ENCODE measurements at regions not wholly inside any gene's neighbourhood (a gene's known extent, or its start where the extent isn't known, plus 50 kb on each side); places are given as distances from the start of the nearest gene placed in this dataset.

GRCh38 chr1:193727850-193728249 is 541.4 kb upstream of the B3GALT2 start:
- ChIA-PET RAD21 (ENCODE audit: low non-redundant PET in 1 of 2, low total read pairs in 2 of 2, uncharacterized antibody in 2 of 2, unreplicated experiment in 2 of 2) (no interaction called here), CTCF (no interaction called here), POLR2A (no interaction called here)
- Histone ChIP-seq H4K20me1 (ENCODE audit: insufficient read depth) (no peaks in the 10 kb centered on the region), H3K27ac (ENCODE audit: low read depth, low read length) (no peak overlapping the region), H3K79me2 (ENCODE audit: insufficient read depth, low read length) (no peaks in the 10 kb centered on the region), H3K36me3 (ENCODE audit: control insufficient read depth in 1 of 2, insufficient read depth in 2 of 2, low read length in 2 of 2) (no peaks in the 10 kb centered on the region), H3K4me3 (replicated peaks in 1 of 2; ENCODE audit: low read depth in 1 of 2, low read length in 2 of 2) (no peak overlapping the region), H3K27me3 (ENCODE audit: insufficient read depth, low read length) (no peaks in the 10 kb centered on the region), H3K9ac (ENCODE audit: low read length) (no peak overlapping the region), H3K9me2 (ENCODE audit: insufficient read depth) (no peaks in the 10 kb centered on the region), H3K9me3 (ENCODE audit: control insufficient read depth in 1 of 2, insufficient read depth in 1 of 2, low read depth in 1 of 2, low read length in 2 of 2) (no peaks in the 10 kb centered on the region), H3K4me2 (ENCODE audit: low read length) (no peak overlapping the region), H2AFZ (ENCODE audit: low read depth, low read length, poor library complexity, severe bottlenecking) (no peak overlapping the region), H3K4me1 (ENCODE audit: control insufficient read depth in 1 of 2, insufficient read depth in 2 of 2, low read length in 2 of 2) (no peaks in the 10 kb centered on the region)
- intact Hi-C loops (cut with micrococcal nuclease) = no loop called here
- DNase-seq (ENCODE audit: low read depth, low spot score) (no peak), ATAC-seq (no peak)
- TF ChIP-seq YY1 (IDR thresholded peaks at IDR 0.05; ENCODE audit: extremely low read depth, insufficient replicate concordance, low read depth, low read length) (no peak), ZNF274 (IDR thresholded peaks at IDR 0.05; ENCODE audit: low read depth, low read length) (no peak), EGR1 (IDR thresholded peaks at IDR 0.05; ENCODE audit: low read depth) (no peak), FOSL1 (IDR thresholded peaks at IDR 0.05; ENCODE audit: low read depth) (no peak), ATF3 (IDR thresholded peaks at IDR 0.05) (no peak), ELF1 (IDR thresholded peaks at IDR 0.05; ENCODE audit: borderline replicate concordance, low read depth) (no peak), ZBTB33 (IDR thresholded peaks at IDR 0.05; ENCODE audit: extremely low read depth, insufficient replicate concordance, low read length) (no peak), CTCF (IDR thresholded peaks at IDR 0.05 in 2 of 3, conservative IDR thresholded peaks at IDR 0.05 in 1 of 3; ENCODE audit: borderline replicate concordance in 1 of 3, insufficient read depth in 1 of 3, low read depth in 2 of 3, low read length in 2 of 3) (no peak), EZH2phosphoT487 (IDR thresholded peaks at IDR 0.05; ENCODE audit: borderline replicate concordance) (no peak), ZFX (IDR thresholded peaks at IDR 0.05) (no peak), MAX (IDR thresholded peaks at IDR 0.05) (no peak), REST (IDR thresholded peaks at IDR 0.05; ENCODE audit: low read depth) (no peak), SP1 (IDR thresholded peaks at IDR 0.05; ENCODE audit: low read depth) (no peak)
- no TSS peak for BruUV-seq (replicated peaks)

Data from HCT116 (cell line).